ENCODE measurements at regions not wholly inside any gene's neighbourhood (a gene's known extent, or its start where the extent isn't known, plus 50 kb on each side); places are given as distances from the start of the nearest gene placed in this dataset.

- DNase-seq: no peak
Observed at GRCh38 chr7:46660402-46660980, 739.4 kb upstream of the IGFBP3 start.

GRCh38 chr7:46658281-46658680 lies 737.2 kb upstream of the IGFBP3 start:
- no peak for DNase-seq

- DNase-seq: no peak
Observed at GRCh38 chr7:46654546-46655443, 733.7 kb upstream of the IGFBP3 start.

- no peak for DNase-seq
Observed at GRCh38 chr7:46653848-46654247, 732.8 kb upstream of the IGFBP3 start.

GRCh38 chr7:46652317-46652716 lies 731.2 kb upstream of the IGFBP3 start:
- no peak for DNase-seq

GRCh38 chr7:46651561-46652088 lies 730.6 kb upstream of the IGFBP3 start:
- no peak for DNase-seq

- no peak for DNase-seq
Observed at GRCh38 chr7:46651070-46651469, 730.0 kb upstream of the IGFBP3 start.

- no peak for DNase-seq
Observed at GRCh38 chr7:46649876-46650275, 728.8 kb upstream of the IGFBP3 start.

- no peak for DNase-seq
Observed at GRCh38 chr7:46637793-46638735, 717.0 kb upstream of the IGFBP3 start.

- DNase-seq: no peak
Observed at GRCh38 chr7:46636022-46636421, 715.0 kb upstream of the IGFBP3 start.

GRCh38 chr7:46633630-46634240 lies 712.7 kb upstream of the IGFBP3 start:
- DNase-seq: no peak

- no peak for DNase-seq
Observed at GRCh38 chr7:46633200-46633599, 712.1 kb upstream of the IGFBP3 start.

GRCh38 chr7:46630031-46630430 lies 709.0 kb upstream of the IGFBP3 start:
- DNase-seq: no peak

GRCh38 chr7:46628389-46628788 lies 707.3 kb upstream of the IGFBP3 start:
- DNase-seq: no peak

- DNase-seq: no peak
Observed at GRCh38 chr7:46626691-46627310, 705.7 kb upstream of the IGFBP3 start.

- DNase-seq: no peak
Observed at GRCh38 chr7:46626261-46626660, 705.2 kb upstream of the IGFBP3 start.

GRCh38 chr7:46625032-46625431 lies 704.0 kb upstream of the IGFBP3 start:
- no peak for DNase-seq

- no peak for DNase-seq
Observed at GRCh38 chr7:46622251-46622650, 701.2 kb upstream of the IGFBP3 start.

- DNase-seq: no peak
Observed at GRCh38 chr7:46619723-46620310, 698.7 kb upstream of the IGFBP3 start.

GRCh38 chr7:46616636-46617035 lies 695.6 kb upstream of the IGFBP3 start:
- DNase-seq: no peak

GRCh38 chr7:46613551-46613950 lies 692.5 kb upstream of the IGFBP3 start:
- no peak for DNase-seq

- DNase-seq: no peak
Observed at GRCh38 chr7:46613116-46613515, 692.0 kb upstream of the IGFBP3 start.
